HEK293 (cell line): ENCODE measurements at regions not wholly inside any gene's neighbourhood (a gene's known extent, or its start where the extent isn't known, plus 50 kb on each side); places are given as distances from the start of the nearest gene placed in this dataset.

Experiments
- CTCF ChIA-PET: fragments of 350-600 bp; formaldehyde crosslinking; extraction: SDS; loops from one replicate; lab custom pipeline; 2021; ENCODE audit warnings: antibody characterized with exemption; lab: Yijun Ruan, JAX
- POLR2A ChIA-PET: fragments of 300-600 bp; formaldehyde crosslinking; extraction: SDS; loops from one replicate; lab custom pipeline; 2020; ENCODE audit warnings: antibody characterized with exemption, inconsistent platforms; lab: Yijun Ruan, JAX
- H3K27ac ChIP-seq: fragments of 200-500 bp; sonication (Bioruptor generic); 2 replicates; pipeline ENCODE4 v1.5.1; 2014; ENCODE audit warnings: low read depth, low read length, control low read depth, inconsistent platforms; ENCODE audit errors: extremely low read depth
- H3K36me3 ChIP-seq, 2 experiments: fragments of 200-500 bp in 1 of 2; sonication (Bioruptor generic) in 1 of 2; 1 replicate in 1 of 2; 2 replicates in 1 of 2; pipeline ENCODE4 v1.5.1; 2014 to 2017; ENCODE audit warnings: inconsistent platforms in 2 of 2, low read length in 2 of 2; ENCODE audit not compliant: control insufficient read depth in 2 of 2, insufficient read depth in 1 of 2
- H3K4me1 ChIP-seq: fragments of 200-500 bp; sonication (Bioruptor generic); 2 replicates; pipeline ENCODE4 v1.5.1; 2014; ENCODE audit warnings: mild to moderate bottlenecking, low read length, inconsistent platforms; ENCODE audit not compliant: control insufficient read depth, insufficient read depth
- H3K4me3 ChIP-seq: 2 replicates; pipeline ENCODE4 v1.5.1; 2011; ENCODE audit warnings: low read depth, mild to moderate bottlenecking, control low read depth, low read length, moderate library complexity
- H3K9me3 ChIP-seq: fragments of 200-500 bp; sonication (Bioruptor generic); 2 replicates; pipeline ENCODE4 v1.5.1; 2014; ENCODE audit warnings: low read depth, low read length, inconsistent platforms; ENCODE audit not compliant: control insufficient read depth, insufficient read depth
- GLIS1 ChIP-seq: fragments of 450-650 bp; formaldehyde crosslinking; IDR thresholded peaks from 2 replicates; pipeline ENCODE4 v1.5.1; 2016; ENCODE audit warnings: missing biosample characterization, missing genetic modification characterization
- KLF10 ChIP-seq: fragments of 450-650 bp; IDR thresholded peaks from 2 replicates; pipeline ENCODE4 v1.5.1; 2018; ENCODE audit warnings: missing biosample characterization, mild to moderate bottlenecking, missing genetic modification characterization
- KLF16 ChIP-seq: fragments of 450-650 bp; formaldehyde crosslinking; IDR thresholded peaks from 2 replicates; pipeline ENCODE4 v1.5.1; 2017; ENCODE audit warnings: missing biosample characterization, missing genetic modification characterization
- MYNN ChIP-seq: fragments of 450-650 bp; formaldehyde crosslinking; IDR thresholded peaks from 2 replicates; pipeline ENCODE4 v1.5.1; 2016; ENCODE audit warnings: missing biosample characterization, missing genetic modification characterization, borderline replicate concordance
- MZF1 ChIP-seq: fragments of 450-650 bp; formaldehyde crosslinking; IDR thresholded peaks from 2 replicates; pipeline ENCODE4 v1.5.1; 2017; ENCODE audit warnings: missing biosample characterization, missing genetic modification characterization, borderline replicate concordance
- REST ChIP-seq: fragments of 450-650 bp; formaldehyde crosslinking; IDR thresholded peaks from 2 replicates; pipeline ENCODE4 v1.5.1; 2016; ENCODE audit warnings: missing biosample characterization, missing genetic modification characterization
- SETDB1 ChIP-seq: IDR thresholded peaks from one replicate; pipeline ENCODE4 v1.6.1; 2017; ENCODE audit warnings: mild to moderate bottlenecking, low read length, moderate library complexity, mixed read lengths; ENCODE audit not compliant: insufficient read length
- SP2 ChIP-seq: fragments of 450-650 bp; formaldehyde crosslinking; IDR thresholded peaks from 2 replicates; pipeline ENCODE4 v1.5.1; 2016; ENCODE audit warnings: missing biosample characterization, missing genetic modification characterization
- SP3 ChIP-seq: fragments of 450-650 bp; formaldehyde crosslinking; IDR thresholded peaks from 2 replicates; pipeline ENCODE4 v1.5.1; 2016; ENCODE audit warnings: missing biosample characterization, missing genetic modification characterization
- TCF7L2 ChIP-seq: IDR thresholded peaks from 2 replicates; pipeline ENCODE4 v1.6.1; 2011; ENCODE audit warnings: low read depth, mild to moderate bottlenecking, inconsistent platforms, low read length, moderate library complexity, borderline replicate concordance
- TRIM28 ChIP-seq: IDR thresholded peaks from 2 replicates; pipeline ENCODE4 v1.6.1; 2011; ENCODE audit warnings: low read length, control low read depth, borderline replicate concordance
- WT1 ChIP-seq: fragments of 450-650 bp; formaldehyde crosslinking; IDR thresholded peaks from 2 replicates; pipeline ENCODE4 v1.5.1; 2016; ENCODE audit warnings: missing biosample characterization, missing genetic modification characterization
- ZBTB8A ChIP-seq: fragments of 450-650 bp; formaldehyde crosslinking; IDR thresholded peaks from 2 replicates; pipeline ENCODE4 v1.5.1; 2016; ENCODE audit warnings: missing biosample characterization, missing genetic modification characterization
- ZEB2 ChIP-seq: fragments of 450-650 bp; formaldehyde crosslinking; IDR thresholded peaks from 2 replicates; pipeline ENCODE4 v1.5.1; 2016; ENCODE audit warnings: missing biosample characterization, missing genetic modification characterization
- ZNF112 ChIP-seq: fragments of 450-650 bp; formaldehyde crosslinking; IDR thresholded peaks from 2 replicates; pipeline ENCODE4 v1.5.0; 2017; ENCODE audit warnings: missing biosample characterization, missing genetic modification characterization
- ZNF140 ChIP-seq: fragments of 450-650 bp; formaldehyde crosslinking; IDR thresholded peaks from 2 replicates; pipeline ENCODE4 v1.5.1; 2016; ENCODE audit warnings: missing biosample characterization, missing genetic modification characterization
- ZNF155 ChIP-seq: fragments of 450-650 bp; formaldehyde crosslinking; IDR thresholded peaks from 2 replicates; pipeline ENCODE4 v1.5.1; 2016; ENCODE audit warnings: missing biosample characterization, missing genetic modification characterization
- ZNF214 ChIP-seq: fragments of 450-650 bp; formaldehyde crosslinking; IDR thresholded peaks from 2 replicates; pipeline ENCODE4 v1.5.1; 2017; ENCODE audit warnings: missing biosample characterization, mild to moderate bottlenecking, missing genetic modification characterization, borderline replicate concordance
- ZNF23 ChIP-seq: fragments of 450-650 bp; formaldehyde crosslinking; IDR thresholded peaks from 2 replicates; pipeline ENCODE4 v1.5.1; 2016; ENCODE audit warnings: missing biosample characterization, missing genetic modification characterization, borderline replicate concordance
- ZNF416 ChIP-seq: fragments of 450-650 bp; formaldehyde crosslinking; IDR thresholded peaks from 2 replicates; pipeline ENCODE4 v1.5.1; 2016; ENCODE audit warnings: missing biosample characterization, missing genetic modification characterization
- ZNF501 ChIP-seq: fragments of 450-650 bp; formaldehyde crosslinking; IDR thresholded peaks from 2 replicates; pipeline ENCODE4 v1.5.1; 2016; ENCODE audit warnings: missing biosample characterization, missing genetic modification characterization
- ZNF549 ChIP-seq: fragments of 450-650 bp; IDR thresholded peaks from 2 replicates; pipeline ENCODE4 v1.5.1; 2018; ENCODE audit warnings: missing biosample characterization, missing genetic modification characterization, mild to moderate bottlenecking, inconsistent platforms, moderate library complexity
- ZNF560 ChIP-seq: fragments of 450-650 bp; formaldehyde crosslinking; IDR thresholded peaks from 2 replicates; pipeline ENCODE4 v1.5.1; 2017; ENCODE audit warnings: missing biosample characterization, missing genetic modification characterization, borderline replicate concordance
- ZNF561 ChIP-seq: fragments of 450-650 bp; IDR thresholded peaks from 2 replicates; pipeline ENCODE4 v1.5.1; 2018; ENCODE audit warnings: missing biosample characterization, missing genetic modification characterization, borderline replicate concordance
- ZNF600 ChIP-seq: fragments of 450-650 bp; formaldehyde crosslinking; IDR thresholded peaks from 2 replicates; pipeline ENCODE4 v1.5.1; 2016; ENCODE audit warnings: missing biosample characterization, missing genetic modification characterization
- ZNF658 ChIP-seq: fragments of 450-650 bp; formaldehyde crosslinking; IDR thresholded peaks from 2 replicates; pipeline ENCODE4; 2016; ENCODE audit warnings: missing biosample characterization, missing genetic modification characterization
- ZNF785 ChIP-seq: fragments of 450-650 bp; formaldehyde crosslinking; IDR thresholded peaks from 2 replicates; pipeline ENCODE4 v1.5.1; 2016; ENCODE audit warnings: missing biosample characterization, missing genetic modification characterization
- ZNF792 ChIP-seq: fragments of 450-650 bp; formaldehyde crosslinking; IDR thresholded peaks from 2 replicates; pipeline ENCODE4 v1.5.1; 2016; ENCODE audit warnings: missing biosample characterization, missing genetic modification characterization
- ZXDB ChIP-seq: fragments of 450-650 bp; formaldehyde crosslinking; IDR thresholded peaks from 2 replicates; pipeline ENCODE4 v1.5.1; 2016; ENCODE audit warnings: missing biosample characterization, missing genetic modification characterization
- TF ChIP-seq, protein P1 (sequence below): fragments of 450-650 bp; formaldehyde crosslinking; IDR thresholded peaks from 2 replicates; pipeline ENCODE4 v1.5.1; 2016; ENCODE audit warnings: missing biosample characterization, missing genetic modification characterization
- TF ChIP-seq, protein P2 (sequence below): fragments of 450-650 bp; formaldehyde crosslinking; IDR thresholded peaks from 2 replicates; pipeline ENCODE4 v1.5.1; 2017; ENCODE audit warnings: missing biosample characterization, missing genetic modification characterization

GRCh38 chr4:71186566-71187403 lies 152.0 kb upstream of the SLC4A4 start (continued):
- TF ChIP-seq ZNF214 (tag by site-specific recombination), result no peak
- TF ChIP-seq WT1 (tag by site-specific recombination), result no peak
- TF ChIP-seq MYNN (tag by site-specific recombination), result no peak
- no peak for TF ChIP-seq ZNF23 (tag by site-specific recombination)
- TF ChIP-seq ZNF140, result no peak
- TF ChIP-seq ZEB2 (tag by site-specific recombination), result peak; percentile 26; the same call in 1 of the 2 replicates
- TF ChIP-seq ZXDB, result no peak
- TF ChIP-seq MZF1 (tag by site-specific recombination), result no peak
- no peak for TF ChIP-seq ZNF416 (tag by site-specific recombination)
- TF ChIP-seq ZNF658, result no peak
- TF ChIP-seq SP3, result no peak
- peak; percentile 19; the same call in 1 of the 2 replicates for TF ChIP-seq ZBTB8A (tag by site-specific recombination)
- TF ChIP-seq ZNF600 (tag by site-specific recombination), result no peak
- no peak for TF ChIP-seq SETDB1
- TF ChIP-seq ZNF561 (tag by site-specific recombination), result no peak
- TF ChIP-seq REST (tag by site-specific recombination), result no peak

- peak overlapping the region; percentile 90; the same call in 1 of the 2 replicates for H3K27ac ChIP-seq
- ChIA-PET POLR2A (interaction anchor here (0.6 kb wide), 1 partner anchor 76 kb away, joined by 3 read pairs; no protein-coding TSS in a partner anchor), CTCF (interaction anchor here (0.7 kb wide), 1 partner anchor 366 kb away, joined by 4 read pairs; no protein-coding TSS in a partner anchor)
- peak overlapping the region; percentile 66 for H3K4me3 ChIP-seq
- no peaks in the 10 kb centered on the region for H3K36me3 ChIP-seq
- 0 out of 2 replicates have a peak, but pooled peaks cover 2% of the 10 kb centered on the region for H3K4me1 ChIP-seq
- H3K9me3 ChIP-seq, result no peaks in the 10 kb centered on the region
- TF ChIP-seq ZNF792 (no peak), ZNF501 (peak; percentile 57), KLF10 (tag by site-specific recombination) (no peak), ZNF155 (tag by site-specific recombination) (no peak), SP2 (0 out of 2 replicates have a peak, but pooled peaks have one; percentile 14), GLIS1 (tag by site-specific recombination) (peak; percentile 40; the same call in 1 of the 2 replicates), ZNF549 (tag by site-specific recombination) (0 out of 2 replicates have a peak, but pooled peaks have one; percentile 33), ZNF112 (tag by site-specific recombination) (no peak), ZBTB8A (tag by site-specific recombination) (peak; percentile 82), ZNF560 (tag by site-specific recombination) (no peak), ZNF785 (tag by site-specific recombination) (no peak), TRIM28 (no peak), TCF7L2 (no peak), KLF16 (no peak)
- TF ChIP-seq, protein P1, sequence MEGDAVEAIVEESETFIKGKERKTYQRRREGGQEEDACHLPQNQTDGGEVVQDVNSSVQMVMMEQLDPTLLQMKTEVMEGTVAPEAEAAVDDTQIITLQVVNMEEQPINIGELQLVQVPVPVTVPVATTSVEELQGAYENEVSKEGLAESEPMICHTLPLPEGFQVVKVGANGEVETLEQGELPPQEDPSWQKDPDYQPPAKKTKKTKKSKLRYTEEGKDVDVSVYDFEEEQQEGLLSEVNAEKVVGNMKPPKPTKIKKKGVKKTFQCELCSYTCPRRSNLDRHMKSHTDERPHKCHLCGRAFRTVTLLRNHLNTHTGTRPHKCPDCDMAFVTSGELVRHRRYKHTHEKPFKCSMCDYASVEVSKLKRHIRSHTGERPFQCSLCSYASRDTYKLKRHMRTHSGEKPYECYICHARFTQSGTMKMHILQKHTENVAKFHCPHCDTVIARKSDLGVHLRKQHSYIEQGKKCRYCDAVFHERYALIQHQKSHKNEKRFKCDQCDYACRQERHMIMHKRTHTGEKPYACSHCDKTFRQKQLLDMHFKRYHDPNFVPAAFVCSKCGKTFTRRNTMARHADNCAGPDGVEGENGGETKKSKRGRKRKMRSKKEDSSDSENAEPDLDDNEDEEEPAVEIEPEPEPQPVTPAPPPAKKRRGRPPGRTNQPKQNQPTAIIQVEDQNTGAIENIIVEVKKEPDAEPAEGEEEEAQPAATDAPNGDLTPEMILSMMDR (tag by site-specific recombination), result no peak
- TF ChIP-seq, protein P2, sequence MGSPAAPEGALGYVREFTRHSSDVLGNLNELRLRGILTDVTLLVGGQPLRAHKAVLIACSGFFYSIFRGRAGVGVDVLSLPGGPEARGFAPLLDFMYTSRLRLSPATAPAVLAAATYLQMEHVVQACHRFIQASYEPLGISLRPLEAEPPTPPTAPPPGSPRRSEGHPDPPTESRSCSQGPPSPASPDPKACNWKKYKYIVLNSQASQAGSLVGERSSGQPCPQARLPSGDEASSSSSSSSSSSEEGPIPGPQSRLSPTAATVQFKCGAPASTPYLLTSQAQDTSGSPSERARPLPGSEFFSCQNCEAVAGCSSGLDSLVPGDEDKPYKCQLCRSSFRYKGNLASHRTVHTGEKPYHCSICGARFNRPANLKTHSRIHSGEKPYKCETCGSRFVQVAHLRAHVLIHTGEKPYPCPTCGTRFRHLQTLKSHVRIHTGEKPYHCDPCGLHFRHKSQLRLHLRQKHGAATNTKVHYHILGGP (tag by site-specific recombination), result no peak
Observed at GRCh38 chr4:71187404-71188155, 151.2 kb upstream of the SLC4A4 start.
